G401.6 (cell line): ENCODE measurements at regions not wholly inside any gene's neighbourhood (a gene's known extent, or its start where the extent isn't known, plus 50 kb on each side); places are given as distances from the start of the nearest gene placed in this dataset.

Source experiments
- FAIRE-seq: peaks from 2 replicates; lab custom pipeline; 2012; peaks lifted over from hg19 to GRCh38; lab: Jason Lieb, UNC

DNA sequence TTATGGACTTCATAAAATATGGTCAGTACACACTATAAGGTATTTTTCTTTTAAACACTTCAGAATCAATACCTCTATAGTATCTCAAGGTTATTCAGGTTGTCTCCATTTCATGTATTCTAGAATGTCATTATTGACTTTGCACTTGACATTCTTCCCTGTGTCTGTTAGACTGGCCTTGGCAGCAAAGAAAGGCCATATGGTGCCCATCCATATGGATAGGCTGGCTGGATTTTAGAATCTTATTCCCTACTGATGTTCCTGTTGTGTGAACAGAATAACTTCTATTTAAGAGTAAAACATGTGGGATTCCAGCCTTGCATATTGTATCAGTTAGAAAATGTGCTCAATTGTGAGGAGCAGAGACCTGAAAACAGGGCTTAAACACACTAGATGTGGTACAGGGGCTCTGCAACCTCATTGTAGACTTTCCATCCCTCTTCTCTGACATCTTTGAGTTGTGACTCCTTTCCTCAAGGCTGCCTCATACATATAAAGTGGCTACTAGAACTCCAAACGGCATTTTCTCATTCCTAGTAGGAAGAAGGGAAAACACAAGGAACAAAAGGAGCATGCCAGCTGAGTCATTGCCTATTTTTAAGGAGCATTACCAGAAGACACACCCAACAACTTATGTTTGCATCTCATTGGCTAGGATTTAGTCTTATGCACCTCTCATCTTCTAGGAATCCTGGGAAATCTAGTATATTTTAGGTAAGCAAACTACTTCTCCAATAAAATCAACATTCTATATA is 221.2 kb upstream of the TMPO start:
- no peak for FAIRE-seq

DNA sequence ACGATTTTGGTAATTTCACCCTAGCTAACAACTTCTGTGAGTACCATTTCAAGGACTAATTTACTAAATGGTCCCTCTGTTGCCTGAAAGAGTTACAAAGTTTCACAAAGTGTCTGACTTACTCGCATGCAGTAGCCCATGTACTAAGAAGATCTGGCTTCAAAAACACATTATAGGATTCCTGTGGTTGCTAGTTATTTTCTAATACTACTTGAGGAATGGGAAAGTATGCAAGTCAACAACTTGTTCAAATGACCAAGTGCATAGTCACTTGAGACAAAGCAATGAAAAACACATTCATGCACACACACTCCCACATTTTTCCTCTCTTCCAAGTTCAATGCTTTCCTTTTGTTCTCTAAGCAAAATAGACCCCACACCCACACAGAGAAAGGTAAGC is 219.7 kb upstream of the TMPO start:
- FAIRE-seq = no peak

DNA sequence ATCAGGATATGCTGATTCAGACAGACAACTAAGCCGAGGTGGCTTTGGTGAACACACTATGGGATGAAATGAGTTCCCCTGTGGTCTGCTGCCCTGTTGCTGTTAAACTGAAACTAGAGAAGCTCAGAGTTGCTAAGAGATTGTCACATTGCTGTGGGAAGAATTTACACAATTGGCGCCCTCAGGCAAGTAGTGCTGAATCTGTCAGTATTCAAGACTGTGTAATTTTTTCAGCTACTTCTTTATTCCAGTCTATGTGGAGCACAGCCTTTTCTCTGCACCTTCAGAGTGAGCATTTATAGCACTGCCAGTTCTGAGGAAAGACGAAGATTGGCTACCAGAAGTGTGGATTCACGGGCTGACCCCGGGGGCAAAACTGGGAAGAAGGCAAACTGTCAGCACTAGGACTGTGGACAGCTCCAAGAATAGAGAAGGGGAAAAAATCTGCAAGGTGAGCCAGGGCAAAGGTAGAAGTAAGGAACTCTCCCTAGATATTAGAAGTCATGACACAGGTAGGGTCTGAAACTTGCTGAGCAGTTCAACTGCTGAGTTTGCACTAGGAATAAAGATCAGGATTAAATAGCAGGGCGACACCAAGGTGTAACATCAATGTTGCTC is 218.8 kb upstream of the TMPO start:
- no peak for FAIRE-seq

DNA sequence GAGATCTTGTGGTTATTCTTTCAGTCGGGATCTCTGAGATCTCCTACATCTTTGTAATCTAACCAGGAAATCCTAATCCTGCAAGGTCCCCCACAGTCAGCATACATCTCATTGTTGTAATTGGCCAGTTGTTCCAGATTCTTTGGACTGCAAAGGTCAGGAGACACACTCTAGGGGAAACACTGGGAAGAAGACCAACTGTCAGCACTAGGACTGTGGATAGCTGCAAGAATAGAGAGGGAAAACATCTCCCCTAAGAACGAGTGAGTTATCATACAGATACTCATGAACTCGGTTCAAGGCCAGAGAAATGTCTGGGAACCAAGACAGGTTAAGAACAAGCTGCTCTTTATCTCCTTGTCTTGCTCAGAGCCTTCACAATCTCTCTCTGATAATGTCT is 217.9 kb upstream of the TMPO start:
- no peak for FAIRE-seq

DNA sequence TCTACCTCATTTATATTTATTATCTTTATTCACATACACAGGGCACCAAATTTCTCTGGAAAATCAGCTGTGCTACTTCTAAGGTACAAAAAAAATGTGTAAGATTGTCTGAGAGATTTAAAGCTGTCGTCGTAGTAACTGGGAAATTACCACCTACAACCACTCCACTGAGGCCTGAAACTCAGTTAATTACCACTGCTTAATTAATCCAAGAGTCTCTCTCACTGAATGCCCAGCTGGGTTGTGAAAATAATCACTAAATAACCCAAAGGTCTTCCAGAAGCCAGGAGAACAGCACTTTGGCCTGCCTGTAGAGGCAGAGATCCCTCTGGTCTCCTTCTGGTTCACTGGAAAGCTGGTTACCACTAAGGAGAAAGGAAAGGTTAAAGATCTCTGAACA is 207.2 kb upstream of the TMPO start:
- FAIRE-seq = no peak

DNA sequence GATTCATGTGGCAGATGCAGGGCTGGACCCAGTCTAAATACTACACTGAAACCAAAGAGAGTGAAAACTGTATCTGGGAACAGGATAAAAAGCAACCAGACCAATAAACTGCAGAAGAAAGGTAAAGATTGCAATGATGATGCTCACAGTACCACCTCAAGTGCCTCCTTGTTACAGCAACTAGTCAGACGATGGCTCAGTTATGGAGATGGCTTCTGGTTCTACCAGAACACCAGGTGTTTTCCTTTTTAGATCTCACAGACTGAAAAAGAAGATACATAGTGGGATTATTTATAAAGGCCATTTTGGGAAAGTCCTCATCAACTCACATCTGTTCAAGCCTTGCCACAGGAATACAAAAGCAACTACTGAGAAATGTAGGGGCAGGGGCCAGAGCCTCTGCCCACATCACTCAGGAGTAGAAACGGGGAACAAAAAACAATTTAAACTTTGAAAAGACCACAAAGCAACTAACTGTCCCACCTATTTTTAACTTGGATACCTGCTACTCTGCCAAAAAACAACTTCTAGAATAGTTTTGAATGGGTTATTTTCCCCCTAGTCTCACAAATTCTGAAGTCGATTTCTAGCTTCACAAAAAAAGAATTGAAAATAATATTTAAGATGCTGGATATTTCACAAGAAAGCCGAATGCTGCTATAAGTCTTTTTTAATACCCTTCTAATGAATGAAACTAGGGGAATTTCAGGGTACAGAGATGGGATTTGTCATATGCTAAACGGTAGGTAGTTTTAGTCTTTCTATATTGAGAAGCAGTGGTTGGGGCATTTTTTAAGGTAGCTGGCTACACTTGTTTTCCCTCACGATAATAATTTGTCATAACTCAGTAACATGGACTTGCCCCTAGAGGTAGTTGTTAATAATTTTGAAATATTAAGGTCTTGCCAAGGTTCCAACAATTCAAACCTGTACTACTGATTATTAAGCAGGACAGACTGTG is 197.2 kb upstream of the TMPO start:
- FAIRE-seq = no peak

DNA sequence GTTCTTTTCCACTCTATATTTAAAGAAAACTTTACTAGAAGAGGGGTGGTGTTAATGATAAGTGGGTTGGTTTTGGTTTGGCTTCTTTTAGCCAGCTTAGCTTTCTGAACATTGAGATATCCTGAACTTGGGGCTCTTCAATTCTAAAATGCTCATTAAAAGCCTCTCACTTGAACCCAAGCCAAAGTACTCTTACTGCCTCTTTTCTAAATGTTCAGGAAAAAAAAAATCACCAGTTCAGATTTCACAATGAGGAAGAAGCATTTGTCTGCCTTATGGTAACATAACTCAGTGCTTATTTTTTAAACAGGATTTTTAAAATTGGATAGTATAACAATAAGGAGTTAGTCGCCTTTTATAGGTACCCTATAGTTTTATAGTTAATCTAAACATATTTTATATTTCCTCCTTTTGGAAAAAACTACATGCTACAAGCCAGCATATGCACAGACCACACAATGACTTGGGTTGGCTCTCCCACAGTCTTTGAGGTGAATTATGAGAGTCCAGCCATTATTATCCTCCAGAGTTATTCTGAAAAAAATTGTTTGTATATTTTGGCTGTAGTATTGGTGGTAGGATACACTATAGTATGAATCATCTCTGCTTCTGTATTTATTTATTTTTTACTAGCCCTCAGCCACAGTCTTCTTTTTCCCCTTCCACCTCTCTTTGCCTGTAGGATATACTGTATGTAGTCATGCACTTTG is 195.5 kb upstream of the TMPO start:
- FAIRE-seq = no peak

DNA sequence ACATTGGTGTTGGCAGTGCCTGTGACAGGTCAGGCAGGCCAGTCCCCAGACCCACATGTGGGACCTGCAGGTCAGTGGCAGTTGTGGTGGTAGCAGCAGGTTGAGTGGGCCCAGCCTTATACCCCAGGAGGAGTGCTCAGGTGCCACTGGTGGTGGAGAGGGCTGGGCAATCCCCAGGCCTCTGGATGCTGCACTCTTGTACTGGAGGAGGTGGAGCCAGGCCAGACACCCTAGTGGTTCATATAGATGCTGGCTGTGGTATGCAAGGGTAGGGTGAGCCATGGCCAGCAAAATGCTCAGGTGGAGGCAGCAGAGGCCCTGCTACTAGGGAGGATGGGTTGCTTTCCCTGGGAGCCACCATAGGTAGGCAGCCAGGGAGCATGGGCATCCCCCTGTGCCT is 190.4 kb upstream of the TMPO start:
- FAIRE-seq = no peak

DNA sequence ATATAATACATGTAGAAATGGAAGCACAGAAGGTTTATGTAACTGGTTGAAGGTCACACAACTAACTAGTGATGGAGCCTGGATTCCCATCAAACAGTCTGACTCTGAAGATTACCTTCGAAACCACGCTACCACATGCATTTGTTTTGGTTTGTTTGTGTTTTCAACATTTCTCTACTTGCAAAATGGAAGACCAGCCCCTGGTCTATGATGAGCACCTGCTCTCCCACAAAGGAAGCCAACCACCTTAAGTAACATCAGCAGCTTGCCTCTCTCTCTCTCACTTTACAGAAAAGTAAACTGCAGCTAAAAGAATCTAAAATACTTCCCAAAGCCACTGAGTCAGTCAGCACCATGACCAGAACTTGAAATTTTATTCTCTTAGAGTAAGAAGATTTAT is 186.9 kb upstream of the TMPO start:
- FAIRE-seq = no peak

DNA sequence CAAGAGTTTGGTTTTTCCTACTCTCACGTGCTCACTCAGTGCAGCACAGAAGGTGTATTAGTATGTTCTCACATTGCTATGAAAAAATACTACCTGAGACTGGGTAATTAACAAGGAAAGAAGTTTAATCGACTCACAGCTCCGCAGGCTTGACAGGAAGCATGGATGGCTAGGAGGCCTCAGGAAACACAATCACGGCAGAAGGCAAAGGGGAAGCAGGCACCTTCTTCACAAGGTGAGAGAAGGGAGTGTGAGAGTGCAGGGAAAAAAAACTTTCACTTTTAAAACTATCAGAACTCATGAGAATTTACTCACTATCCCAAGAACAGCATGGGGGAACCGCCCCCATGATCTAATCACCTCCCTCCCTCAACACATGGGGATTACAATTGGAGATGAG is 185.8 kb upstream of the TMPO start:
- no peak for FAIRE-seq

DNA sequence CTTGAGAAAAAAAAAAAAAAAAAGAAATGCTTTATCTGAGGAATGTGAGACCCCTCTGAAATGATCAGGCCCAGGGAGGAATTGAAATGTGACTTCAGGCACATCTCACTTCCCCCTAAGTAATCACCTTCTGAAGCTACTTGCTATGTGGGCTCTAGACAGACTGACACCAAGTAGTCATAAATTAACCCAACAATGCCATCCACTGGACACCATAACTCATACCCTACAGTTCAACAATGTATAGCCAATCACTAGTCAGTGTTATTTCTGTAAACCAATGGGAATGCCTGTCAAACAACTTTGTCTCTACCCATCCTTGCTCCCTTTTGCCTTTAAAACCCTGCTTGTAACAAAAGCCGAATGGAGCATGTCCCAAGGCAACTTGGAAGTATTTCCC is 182.7 kb upstream of the TMPO start:
- FAIRE-seq = no peak

DNA sequence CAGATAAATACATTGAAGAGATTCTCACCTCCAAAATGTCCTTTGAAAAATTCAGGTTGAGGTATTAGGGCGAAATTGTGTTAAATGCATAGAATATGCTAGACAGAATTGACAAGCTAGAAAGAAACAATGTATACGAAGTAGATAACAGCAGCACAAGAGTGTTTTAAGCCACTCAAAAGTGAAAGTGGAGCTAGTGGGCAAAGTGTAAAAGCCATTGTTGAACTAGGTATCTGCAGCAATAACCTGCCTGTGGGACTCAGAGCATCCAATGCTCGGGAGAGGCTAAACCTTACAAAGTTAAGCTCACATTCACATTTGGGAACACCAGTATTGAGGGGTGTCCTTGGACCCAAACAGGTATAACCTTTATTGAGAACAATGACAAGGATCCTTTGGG is 180.6 kb upstream of the TMPO start:
- no peak for FAIRE-seq

DNA sequence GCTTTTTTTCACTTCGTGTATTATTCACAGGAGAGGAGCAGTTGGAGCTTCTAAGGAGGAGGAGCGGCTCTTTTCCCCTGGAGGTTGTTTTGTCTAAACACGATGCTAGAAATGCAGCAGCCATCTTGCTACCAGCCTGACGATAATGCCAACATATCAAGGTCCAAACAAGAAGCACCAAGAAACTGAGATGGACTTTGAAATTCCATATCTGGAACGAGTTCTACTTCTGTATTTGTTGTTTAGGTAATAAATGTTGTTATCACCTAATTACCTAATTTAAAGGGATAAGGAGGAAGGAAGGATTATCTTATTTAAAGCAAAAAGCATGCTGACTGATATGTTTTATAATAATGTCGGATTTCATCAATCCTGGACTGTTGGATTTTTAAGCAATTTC is 174.4 kb upstream of the TMPO start:
- no peak for FAIRE-seq

DNA sequence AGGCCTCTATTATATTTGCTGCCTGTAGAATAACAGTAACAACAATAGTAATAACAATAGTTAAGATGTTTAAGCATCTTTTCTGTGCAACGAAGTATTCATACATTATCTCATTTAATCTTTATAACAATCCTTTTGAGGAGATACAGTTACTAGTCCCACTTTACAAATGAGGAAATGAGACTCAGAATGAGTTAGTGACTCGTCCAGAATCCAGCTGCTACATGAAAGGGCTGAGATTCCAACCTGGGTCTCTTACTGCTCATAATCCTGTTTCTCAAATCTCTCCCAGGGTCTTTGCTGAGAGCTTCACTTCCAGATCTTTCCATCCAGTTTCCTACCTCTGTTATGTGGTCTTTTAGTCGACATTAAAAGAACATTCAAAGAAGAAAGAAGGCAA is 173.7 kb upstream of the TMPO start:
- FAIRE-seq = no peak

DNA sequence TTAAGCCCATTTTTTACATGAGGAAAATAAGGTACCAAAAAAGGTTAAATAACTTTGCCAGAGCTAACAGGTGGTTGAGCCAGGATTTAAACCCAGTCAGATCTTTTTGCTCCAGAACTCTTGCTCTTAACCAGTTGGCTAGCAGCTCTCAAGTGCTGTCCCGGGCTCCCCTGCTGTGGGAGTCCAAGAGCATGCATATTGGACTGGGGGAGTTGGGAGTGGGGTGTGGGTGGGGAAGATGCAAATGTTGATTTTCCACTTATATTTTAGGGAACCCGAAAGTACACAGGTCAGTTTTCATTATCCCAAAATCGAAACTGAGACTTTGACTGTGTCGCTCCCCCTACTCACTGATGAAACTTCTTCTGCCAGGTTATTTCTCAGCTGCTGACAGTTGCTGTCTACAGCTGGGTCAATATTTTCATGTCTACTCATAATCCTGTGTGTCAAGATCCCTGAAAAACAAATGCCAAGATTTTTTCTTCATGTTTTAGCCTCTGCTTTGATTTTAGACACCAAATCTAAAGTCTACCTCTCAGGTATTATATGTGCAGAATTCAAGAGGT is 172.3 kb upstream of the TMPO start:
- no peak for FAIRE-seq

DNA sequence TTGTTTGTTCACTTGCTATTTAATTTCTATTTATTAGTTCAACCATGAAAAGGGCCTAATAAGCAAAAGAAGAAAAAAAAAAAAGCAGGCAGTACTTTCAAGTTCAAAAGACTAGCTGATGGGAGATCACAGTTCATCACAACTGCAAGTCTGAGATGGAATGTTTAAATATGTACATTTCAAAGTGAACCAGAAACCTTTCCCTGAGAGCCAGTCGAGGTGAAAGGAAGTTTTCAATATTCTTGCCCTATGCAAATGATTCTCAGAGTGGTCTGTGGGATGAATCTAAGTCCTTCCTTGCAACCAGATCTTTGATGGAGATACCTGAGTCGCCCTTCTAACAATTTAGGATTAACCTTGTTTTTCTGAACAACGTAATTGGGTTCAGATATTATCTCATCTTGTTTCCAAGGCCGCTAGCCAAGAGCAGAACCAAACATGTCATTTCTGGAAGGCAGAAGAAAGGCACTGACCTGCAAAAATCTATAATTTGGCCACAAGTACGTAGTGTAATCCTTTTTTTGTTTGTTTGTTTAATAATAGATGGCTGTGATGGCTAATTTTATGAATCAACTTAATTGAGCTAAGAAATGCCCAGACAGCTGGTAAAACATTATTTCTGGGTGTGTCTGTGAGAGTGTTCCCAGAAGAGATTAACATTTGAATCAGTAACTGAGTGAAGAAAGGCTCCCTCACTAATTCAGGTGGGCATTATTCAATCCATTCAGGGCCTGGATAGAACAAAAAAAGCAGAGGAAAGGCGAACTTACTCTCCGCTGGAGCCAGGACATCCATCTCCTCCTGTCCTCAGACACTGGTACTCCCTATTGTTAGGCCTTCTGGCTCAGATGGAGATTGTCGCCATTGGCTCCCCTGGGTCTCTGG is 171.1 kb upstream of the TMPO start:
- no peak for FAIRE-seq

DNA sequence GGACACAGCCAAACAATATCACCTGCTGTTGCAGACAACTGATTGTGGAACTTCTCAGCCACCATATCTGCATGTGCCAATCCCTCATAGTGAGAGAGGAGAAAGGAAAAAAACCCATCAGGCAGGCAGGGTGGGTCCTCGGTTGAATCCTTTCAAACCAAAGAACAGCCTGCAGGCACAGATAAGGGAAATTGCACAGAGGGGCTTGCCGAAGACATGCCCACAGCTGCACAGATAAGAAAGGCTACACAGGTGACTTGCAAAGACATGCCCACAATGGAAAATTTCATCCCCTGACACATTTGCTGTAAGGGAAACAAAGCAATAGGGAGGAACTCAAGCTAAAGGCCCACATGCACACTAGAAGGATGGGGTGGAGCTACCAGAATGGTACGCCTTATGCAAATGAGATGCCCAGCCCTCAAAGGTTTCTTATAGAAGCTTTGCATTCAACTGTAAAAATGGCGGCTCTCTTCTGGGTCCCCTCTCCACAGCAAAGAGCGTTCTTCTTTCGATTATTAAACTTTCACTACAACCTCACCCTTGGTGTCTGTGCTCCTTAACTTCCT is 170.0 kb upstream of the TMPO start:
- FAIRE-seq = no peak

DNA sequence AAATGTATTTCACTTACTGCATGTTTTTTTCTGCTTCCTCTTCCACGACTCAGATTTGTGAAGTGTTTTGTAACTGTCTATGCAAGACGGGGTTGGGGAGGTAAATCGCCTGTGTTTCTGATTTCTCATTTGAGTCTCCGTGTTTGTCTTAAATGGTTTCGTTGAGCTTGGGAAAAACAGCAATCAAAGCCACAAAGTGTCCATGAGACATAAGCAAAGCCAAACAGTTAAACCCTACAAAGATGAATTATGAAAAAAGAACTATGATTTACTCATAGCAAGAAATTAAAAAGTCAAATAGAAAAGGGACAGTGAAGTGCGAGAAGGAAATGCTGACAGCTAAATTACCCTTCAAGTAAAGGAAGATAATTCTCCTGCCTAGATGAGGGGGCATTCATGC is 164.3 kb upstream of the TMPO start:
- FAIRE-seq = no peak

DNA sequence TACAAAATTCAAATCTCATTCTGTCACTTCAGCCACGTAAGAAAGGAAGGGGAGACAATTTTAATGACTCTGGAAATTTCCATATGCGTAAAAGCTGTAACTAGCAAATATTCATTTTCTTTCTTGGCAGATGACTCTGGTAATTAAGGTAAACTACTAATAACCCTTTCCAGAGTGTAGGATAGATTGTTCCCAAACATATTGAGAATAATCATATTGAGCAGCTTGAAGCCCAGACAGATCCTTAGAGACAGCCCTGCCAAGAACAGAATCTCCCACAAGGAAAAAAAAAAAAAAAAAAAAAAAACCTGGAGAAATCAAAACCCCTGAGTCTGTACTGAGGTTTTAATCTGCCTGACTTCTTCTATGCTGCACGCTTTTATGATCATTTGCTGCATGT is 163.6 kb upstream of the TMPO start:
- no peak for FAIRE-seq

DNA sequence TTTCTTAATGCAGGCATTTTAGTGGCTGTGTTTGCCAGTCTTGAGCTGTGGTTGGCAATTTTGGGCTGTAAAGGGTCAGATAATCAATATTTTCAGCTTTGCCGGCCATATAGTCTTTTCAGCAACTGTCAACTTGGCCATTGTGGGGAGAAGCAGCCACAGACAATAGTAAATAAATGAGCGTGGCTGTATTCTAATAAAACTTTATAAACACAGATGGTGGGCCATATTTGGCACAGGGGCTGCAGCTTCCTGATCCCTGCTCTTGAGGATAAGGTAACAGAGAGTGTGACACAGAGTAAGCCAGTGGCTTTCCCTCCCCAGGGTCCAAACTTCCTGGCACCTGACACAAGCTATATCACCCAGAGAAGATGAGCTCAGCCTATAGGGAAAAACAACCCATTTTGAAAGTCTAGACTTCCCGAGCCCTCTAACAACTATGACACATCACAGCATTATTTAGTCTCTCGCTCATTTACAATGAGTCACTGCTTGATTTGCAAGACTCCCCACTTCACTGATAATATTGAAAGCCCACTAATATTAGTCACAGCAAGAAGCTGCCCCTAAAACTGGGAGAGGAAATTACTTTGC is 163.1 kb upstream of the TMPO start:
- FAIRE-seq = no peak
